ENCODE measurements at regions not wholly inside any gene's neighbourhood (a gene's known extent, or its start where the extent isn't known, plus 50 kb on each side); places are given as distances from the start of the nearest gene placed in this dataset.
"Not testable (repeated sequence)": the region's sequence is repeated elsewhere in the genome, so short reads cannot be mapped to it uniquely, and the experiment has no call there.

GRCh38 chr3:194028434-194029004 lies 107.4 kb upstream of the HES1 start:
- no peak for DNase-seq

GRCh38 chr3:194029846-194030245 lies 106.1 kb upstream of the HES1 start:
- no peak for DNase-seq

- no peak for DNase-seq
These were observed 105.6 kb upstream of the HES1 start for GRCh38 chr3:194030372-194030771.

- no peak for DNase-seq
These were observed 104.6 kb upstream of the HES1 start for GRCh38 chr3:194031349-194031748.

- no peak for DNase-seq
These were observed 103.9 kb upstream of the HES1 start for GRCh38 chr3:194031867-194032635.

- no peak for DNase-seq
These were observed 103.0 kb upstream of the HES1 start for GRCh38 chr3:194032828-194033435.

GRCh38 chr3:194034346-194035336 lies 101.3 kb upstream of the HES1 start:
- DNase-seq, result no peak

GRCh38 chr3:194035406-194036138 lies 100.4 kb upstream of the HES1 start:
- DNase-seq, result no peak

GRCh38 chr3:194036842-194037241 lies 99.1 kb upstream of the HES1 start:
- no peak for DNase-seq

GRCh38 chr3:194038346-194038745 lies 97.6 kb upstream of the HES1 start:
- not testable (repeated sequence) for DNase-seq

GRCh38 chr3:194038960-194039359 lies 97.0 kb upstream of the HES1 start:
- DNase-seq, result no peak

GRCh38 chr3:194040516-194041273 lies 95.3 kb upstream of the HES1 start:
- DNase-seq, result no peak

GRCh38 chr3:194042927-194043326 lies 93.0 kb upstream of the HES1 start:
- no peak for DNase-seq

- no peak for DNase-seq
These were observed 92.4 kb upstream of the HES1 start for GRCh38 chr3:194043516-194043915.

- DNase-seq, result no peak
These were observed 90.7 kb upstream of the HES1 start for GRCh38 chr3:194045289-194045688.

GRCh38 chr3:194045919-194046318 lies 90.0 kb upstream of the HES1 start:
- DNase-seq, result no peak

- DNase-seq, result no peak
These were observed 89.4 kb upstream of the HES1 start for GRCh38 chr3:194046531-194046930.

- no peak for DNase-seq
These were observed 88.8 kb upstream of the HES1 start for GRCh38 chr3:194046995-194047645.

- DNase-seq, result no peak
These were observed 86.6 kb upstream of the HES1 start for GRCh38 chr3:194049394-194049793.

- no peak for DNase-seq
These were observed 85.1 kb upstream of the HES1 start for GRCh38 chr3:194050782-194051320.

Data from effector CD8-positive, alpha-beta T cell (primary cell).